ENCODE measurements at regions not wholly inside any gene's neighbourhood (a gene's known extent, or its start where the extent isn't known, plus 50 kb on each side); places are given as distances from the start of the nearest gene placed in this dataset.

GRCh38 chr6:169391473-169392071, 137.9 kb upstream of the THBS2 start:
- H3K36me3 ChIP-seq (ENCODE audit: control insufficient read depth in 1 of 2, insufficient read depth in 2 of 2, low read length in 2 of 2) = no peaks in the 10 kb centered on the region
- no peak overlapping the region for H3K4me2 ChIP-seq (ENCODE audit: low read length)
- no peak overlapping the region for H3K9ac ChIP-seq (ENCODE audit: low read length)
- CTCF ChIA-PET = no interaction called here
- H3K4me3 ChIP-seq (replicated peaks in 1 of 2; ENCODE audit: low read depth in 1 of 2, low read length in 2 of 2) = no peak overlapping the region
- RAD21 ChIA-PET (ENCODE audit: low non-redundant PET in 1 of 2, low total read pairs in 2 of 2, uncharacterized antibody in 2 of 2, unreplicated experiment in 2 of 2) = no interaction called here
- no peaks in the 10 kb centered on the region for H3K9me2 ChIP-seq (ENCODE audit: insufficient read depth)
- H3K27me3 ChIP-seq (ENCODE audit: insufficient read depth, low read length) = no peaks in the 10 kb centered on the region
- intact Hi-C loops (cut with micrococcal nuclease) = no loop called here
- H3K27ac ChIP-seq (ENCODE audit: low read depth, low read length) = no peak overlapping the region
- no peak overlapping the region for H2AFZ ChIP-seq (ENCODE audit: low read depth, low read length, poor library complexity, severe bottlenecking)
- H3K4me1 ChIP-seq (ENCODE audit: control insufficient read depth in 1 of 2, insufficient read depth in 2 of 2, low read length in 2 of 2) = peaks cover 0 to 4% of the 10 kb centered on the region in 2 experiments; a peak in 1 of 4 replicates
- DNase-seq (ENCODE audit: low read depth, low spot score) (no peak), ATAC-seq (no peak)
- no peaks in the 10 kb centered on the region for H4K20me1 ChIP-seq (ENCODE audit: insufficient read depth)
- no peak for TF ChIP-seq SIN3A (IDR thresholded peaks at IDR 0.05; ENCODE audit: low read depth)
- no peak for TF ChIP-seq EGR1 (IDR thresholded peaks at IDR 0.05; ENCODE audit: low read depth)
- no peak for TF ChIP-seq ATF3 (IDR thresholded peaks at IDR 0.05)
- no peak for TF ChIP-seq EZH2phosphoT487 (IDR thresholded peaks at IDR 0.05; ENCODE audit: borderline replicate concordance)
- no peak for TF ChIP-seq REST (IDR thresholded peaks at IDR 0.05; ENCODE audit: low read depth)
- no peak for TF ChIP-seq POLR2A (IDR thresholded peaks at IDR 0.05; ENCODE audit: borderline replicate concordance, extremely low read depth, insufficient read depth, insufficient read length)
- TF ChIP-seq EZH2 (IDR thresholded peaks at IDR 0.05) = no peak
- TF ChIP-seq YY1 (IDR thresholded peaks at IDR 0.05; ENCODE audit: extremely low read depth, insufficient replicate concordance, low read depth, low read length) = no peak
- TF ChIP-seq SP1 (IDR thresholded peaks at IDR 0.05; ENCODE audit: low read depth) = no peak
- no peak for TF ChIP-seq CEBPB (IDR thresholded peaks at IDR 0.05; ENCODE audit: low read depth)
- TF ChIP-seq ELF1 (IDR thresholded peaks at IDR 0.05; ENCODE audit: borderline replicate concordance, low read depth) = no peak
- H3K79me2 ChIP-seq (ENCODE audit: insufficient read depth, low read length) = no peaks in the 10 kb centered on the region
- peaks cover 0 to 8% of the 10 kb centered on the region in 2 experiments; a peak in 1 of 4 replicates for H3K9me3 ChIP-seq (ENCODE audit: control insufficient read depth in 1 of 2, insufficient read depth in 1 of 2, low read depth in 1 of 2, low read length in 2 of 2)
- POLR2A ChIA-PET = no interaction called here
- BruUV-seq (replicated peaks) = no TSS peak
